Neural cell (in vitro differentiated cells): ENCODE measurements at regions not wholly inside any gene's neighbourhood (a gene's known extent, or its start where the extent isn't known, plus 50 kb on each side); places are given as distances from the start of the nearest gene placed in this dataset.

ENCODE experiments used
- EZH2 ChIP-seq: fragments of 200-600, 300-800 bp; shearing (Covaris generic), sonication (generic); IDR thresholded peaks from 2 replicates; pipeline ENCODE4 v1.6.1; 2014; ENCODE audit warnings: antibody characterized with exemption, low read length, borderline replicate concordance, mild to moderate bottlenecking; ENCODE audit not compliant: insufficient read depth, poor library complexity, severe bottlenecking
- POLR2AphosphoS5 ChIP-seq: IDR thresholded peaks from 2 replicates; pipeline ENCODE4 v1.6.1; 2012
- RAD21 ChIP-seq: fragments of 450-650 bp; conservative IDR thresholded peaks from 2 replicates; pipeline ENCODE4 v1.6.1; 2014; ENCODE audit warnings: antibody characterized with exemption, mild to moderate bottlenecking, moderate library complexity
- SMC3 ChIP-seq: fragments of 450-650 bp; conservative IDR thresholded peaks from 2 replicates; pipeline ENCODE4 v1.6.1; 2014; ENCODE audit warnings: antibody characterized with exemption, mild to moderate bottlenecking, moderate library complexity; ENCODE audit not compliant: poor library complexity
- TAF1 ChIP-seq: IDR thresholded peaks from 2 replicates; pipeline ENCODE4 v1.6.1; 2012; ENCODE audit warnings: low read depth
- TF ChIP-seq, protein P1 (sequence below): fragments of 450-650 bp; IDR thresholded peaks from 2 replicates; pipeline ENCODE4 v1.5.1; 2014; ENCODE audit warnings: antibody characterized with exemption, mild to moderate bottlenecking, moderate library complexity; ENCODE audit not compliant: poor library complexity, severe bottlenecking
- TF ChIP-seq, protein P2 (sequence below): IDR thresholded peaks from 2 replicates; pipeline ENCODE4 v1.6.1; 2012; ENCODE audit warnings: borderline replicate concordance

- TF ChIP-seq, protein P1, sequence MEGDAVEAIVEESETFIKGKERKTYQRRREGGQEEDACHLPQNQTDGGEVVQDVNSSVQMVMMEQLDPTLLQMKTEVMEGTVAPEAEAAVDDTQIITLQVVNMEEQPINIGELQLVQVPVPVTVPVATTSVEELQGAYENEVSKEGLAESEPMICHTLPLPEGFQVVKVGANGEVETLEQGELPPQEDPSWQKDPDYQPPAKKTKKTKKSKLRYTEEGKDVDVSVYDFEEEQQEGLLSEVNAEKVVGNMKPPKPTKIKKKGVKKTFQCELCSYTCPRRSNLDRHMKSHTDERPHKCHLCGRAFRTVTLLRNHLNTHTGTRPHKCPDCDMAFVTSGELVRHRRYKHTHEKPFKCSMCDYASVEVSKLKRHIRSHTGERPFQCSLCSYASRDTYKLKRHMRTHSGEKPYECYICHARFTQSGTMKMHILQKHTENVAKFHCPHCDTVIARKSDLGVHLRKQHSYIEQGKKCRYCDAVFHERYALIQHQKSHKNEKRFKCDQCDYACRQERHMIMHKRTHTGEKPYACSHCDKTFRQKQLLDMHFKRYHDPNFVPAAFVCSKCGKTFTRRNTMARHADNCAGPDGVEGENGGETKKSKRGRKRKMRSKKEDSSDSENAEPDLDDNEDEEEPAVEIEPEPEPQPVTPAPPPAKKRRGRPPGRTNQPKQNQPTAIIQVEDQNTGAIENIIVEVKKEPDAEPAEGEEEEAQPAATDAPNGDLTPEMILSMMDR: no peak
- TF ChIP-seq SMC3: no peak
- TF ChIP-seq RAD21: no peak
- no peak for TF ChIP-seq EZH2
- TF ChIP-seq, protein P2, sequence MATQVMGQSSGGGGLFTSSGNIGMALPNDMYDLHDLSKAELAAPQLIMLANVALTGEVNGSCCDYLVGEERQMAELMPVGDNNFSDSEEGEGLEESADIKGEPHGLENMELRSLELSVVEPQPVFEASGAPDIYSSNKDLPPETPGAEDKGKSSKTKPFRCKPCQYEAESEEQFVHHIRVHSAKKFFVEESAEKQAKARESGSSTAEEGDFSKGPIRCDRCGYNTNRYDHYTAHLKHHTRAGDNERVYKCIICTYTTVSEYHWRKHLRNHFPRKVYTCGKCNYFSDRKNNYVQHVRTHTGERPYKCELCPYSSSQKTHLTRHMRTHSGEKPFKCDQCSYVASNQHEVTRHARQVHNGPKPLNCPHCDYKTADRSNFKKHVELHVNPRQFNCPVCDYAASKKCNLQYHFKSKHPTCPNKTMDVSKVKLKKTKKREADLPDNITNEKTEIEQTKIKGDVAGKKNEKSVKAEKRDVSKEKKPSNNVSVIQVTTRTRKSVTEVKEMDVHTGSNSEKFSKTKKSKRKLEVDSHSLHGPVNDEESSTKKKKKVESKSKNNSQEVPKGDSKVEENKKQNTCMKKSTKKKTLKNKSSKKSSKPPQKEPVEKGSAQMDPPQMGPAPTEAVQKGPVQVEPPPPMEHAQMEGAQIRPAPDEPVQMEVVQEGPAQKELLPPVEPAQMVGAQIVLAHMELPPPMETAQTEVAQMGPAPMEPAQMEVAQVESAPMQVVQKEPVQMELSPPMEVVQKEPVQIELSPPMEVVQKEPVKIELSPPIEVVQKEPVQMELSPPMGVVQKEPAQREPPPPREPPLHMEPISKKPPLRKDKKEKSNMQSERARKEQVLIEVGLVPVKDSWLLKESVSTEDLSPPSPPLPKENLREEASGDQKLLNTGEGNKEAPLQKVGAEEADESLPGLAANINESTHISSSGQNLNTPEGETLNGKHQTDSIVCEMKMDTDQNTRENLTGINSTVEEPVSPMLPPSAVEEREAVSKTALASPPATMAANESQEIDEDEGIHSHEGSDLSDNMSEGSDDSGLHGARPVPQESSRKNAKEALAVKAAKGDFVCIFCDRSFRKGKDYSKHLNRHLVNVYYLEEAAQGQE: no peak
- TF ChIP-seq POLR2AphosphoS5: no peak
- no peak for TF ChIP-seq TAF1
These were observed 1418.4 kb downstream of the UQCRFS1 start for GRCh38 chr19:27794494-27795042.
